ENCODE measurements at regions not wholly inside any gene's neighbourhood (a gene's known extent, or its start where the extent isn't known, plus 50 kb on each side); places are given as distances from the start of the nearest gene placed in this dataset.

DNA sequence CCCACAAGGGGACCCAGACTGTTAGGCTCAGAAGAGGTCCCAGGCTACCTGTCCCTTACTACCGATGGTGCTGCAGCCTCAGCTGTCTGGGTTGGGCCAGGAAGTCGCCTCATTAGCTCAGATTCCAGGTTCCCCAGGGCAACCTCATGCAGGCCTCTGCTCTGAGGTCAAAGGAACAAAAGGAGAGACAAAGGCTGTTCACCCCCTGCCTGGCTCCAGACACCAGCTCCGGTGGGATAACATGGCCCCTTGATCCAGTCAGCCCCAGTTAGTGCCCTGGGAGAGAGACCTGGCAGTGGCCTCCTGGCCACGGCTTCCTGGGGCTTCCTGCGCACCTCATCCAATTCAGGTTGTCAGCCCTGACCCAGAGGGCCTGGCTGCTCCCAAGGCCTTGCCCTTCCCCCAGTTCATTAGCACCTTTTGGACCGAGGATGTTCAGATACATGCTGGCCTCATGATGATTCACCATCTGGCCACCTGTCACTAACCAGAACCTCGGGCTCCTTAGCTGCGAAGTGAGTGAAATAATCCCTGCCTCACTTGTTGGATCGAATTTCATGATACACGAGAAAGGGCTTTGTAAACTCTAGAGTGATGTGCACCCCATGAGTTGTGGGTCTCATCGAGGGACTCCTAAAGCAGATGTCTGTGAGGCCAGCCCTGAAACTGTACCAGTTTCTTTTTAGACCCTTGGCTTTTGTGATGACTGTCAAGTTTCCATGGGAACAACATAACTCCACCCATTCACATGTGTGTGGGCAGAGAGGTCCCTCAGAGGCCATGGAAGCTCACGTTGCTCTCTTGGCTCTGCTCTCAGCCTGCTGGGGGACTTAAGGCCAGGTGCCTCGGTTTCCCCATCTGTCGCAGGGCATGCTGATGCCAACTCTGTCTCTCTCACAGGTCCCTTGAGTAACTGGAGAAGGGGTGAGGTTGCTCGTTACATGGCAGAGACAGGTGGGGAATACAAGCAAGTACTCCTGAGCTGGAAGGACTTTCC, 79.5 kb upstream of the PCBD1 start:
- Histone ChIP-seq H3K9ac (ENCODE audit: low read length) (no peak overlapping the region), H3K27me3 (replicated peaks; ENCODE audit: control insufficient read depth, insufficient read depth, low read length) (peaks cover 64% of the 10 kb centered on the region), H3K9me3 (ENCODE audit: control insufficient read depth, low read length) (peaks cover 25% of the 10 kb centered on the region), H3K36me3 (ENCODE audit: control insufficient read depth, insufficient read depth, low read length, severe bottlenecking) (no peaks in the 10 kb centered on the region), H3K4me3 (ENCODE audit: low read length) (no peak overlapping the region), H3K4me1 (ENCODE audit: control insufficient read depth, insufficient read depth, low read length) (no peaks in the 10 kb centered on the region)
- no peak for DNase-seq (ENCODE audit: low read depth)

DNA sequence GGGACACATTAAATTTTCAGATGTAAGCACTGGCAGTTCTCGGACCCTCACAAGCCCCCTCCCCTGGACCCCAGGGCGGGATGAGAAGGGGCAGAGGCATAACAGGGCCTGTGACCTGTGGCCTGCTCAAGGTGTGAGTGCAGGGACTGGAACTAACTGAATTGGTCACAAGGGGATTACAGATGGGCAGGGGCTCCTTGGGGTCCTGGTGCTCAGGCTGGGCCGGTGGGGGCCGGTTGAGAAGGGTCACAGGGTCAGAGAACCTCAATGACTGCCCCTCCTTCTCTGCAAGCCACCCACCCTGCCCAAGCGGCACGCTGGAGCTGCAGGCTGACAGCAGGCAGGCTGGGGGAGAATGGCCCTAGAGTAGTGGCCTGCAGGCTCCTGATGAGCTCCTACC, 80.8 kb upstream of the PCBD1 start:
- Histone ChIP-seq H3K9ac (ENCODE audit: low read length) (no peak overlapping the region), H3K36me3 (ENCODE audit: control insufficient read depth, insufficient read depth, low read length, severe bottlenecking) (no peaks in the 10 kb centered on the region), H3K4me1 (ENCODE audit: control insufficient read depth, insufficient read depth, low read length) (no peaks in the 10 kb centered on the region), H3K9me3 (ENCODE audit: control insufficient read depth, low read length) (peaks cover 27% of the 10 kb centered on the region), H3K4me3 (ENCODE audit: low read length) (no peak overlapping the region), H3K27me3 (replicated peaks; ENCODE audit: control insufficient read depth, insufficient read depth, low read length) (peaks cover 57% of the 10 kb centered on the region)
- DNase-seq (ENCODE audit: low read depth) = no peak

DNA sequence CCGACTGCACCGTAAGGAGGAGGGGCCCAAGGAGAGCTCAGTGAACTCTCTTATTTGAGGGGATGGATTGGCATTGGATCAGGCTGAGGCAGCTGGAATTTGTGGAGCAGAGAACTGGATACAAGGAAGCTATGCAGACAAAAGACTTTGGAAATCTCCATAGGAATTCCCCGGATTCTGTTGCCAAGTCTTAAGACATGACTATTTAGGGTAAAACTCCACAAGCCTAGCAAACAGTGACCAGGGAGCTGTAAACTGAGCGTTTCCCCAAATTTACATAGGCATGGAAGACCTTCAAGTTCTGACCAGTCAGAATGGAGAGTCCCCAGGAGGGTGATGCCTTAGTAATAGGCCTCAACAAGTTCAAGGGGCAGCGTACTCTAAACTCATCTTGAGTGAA, 82.5 kb upstream of the PCBD1 start:
- Histone ChIP-seq H3K9me3 (ENCODE audit: control insufficient read depth, low read length) (peaks cover 27% of the 10 kb centered on the region), H3K27me3 (replicated peaks; ENCODE audit: control insufficient read depth, insufficient read depth, low read length) (peaks cover 56% of the 10 kb centered on the region), H3K9ac (ENCODE audit: low read length) (no peak overlapping the region), H3K4me3 (ENCODE audit: low read length) (no peak overlapping the region), H3K36me3 (ENCODE audit: control insufficient read depth, insufficient read depth, low read length, severe bottlenecking) (no peaks in the 10 kb centered on the region), H3K4me1 (ENCODE audit: control insufficient read depth, insufficient read depth, low read length) (no peaks in the 10 kb centered on the region)
- DNase-seq (ENCODE audit: low read depth) = no peak

DNA sequence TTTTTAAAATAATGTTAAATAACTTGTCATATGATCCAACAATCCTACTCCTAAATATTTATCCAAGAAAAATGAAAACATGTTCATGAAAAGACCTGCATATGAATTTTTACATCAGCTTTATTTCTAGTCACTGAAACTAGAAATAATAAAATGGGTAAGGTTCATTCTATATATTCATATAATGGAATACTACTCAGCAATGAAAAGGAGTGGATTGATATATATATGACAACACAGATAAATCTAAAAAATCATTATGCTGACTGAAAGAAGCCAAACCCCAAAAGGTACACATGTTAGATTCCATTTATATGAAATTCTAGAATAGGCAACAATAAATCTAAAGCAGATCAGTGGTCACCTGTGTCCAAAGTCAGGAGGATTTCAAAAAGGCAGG, 84.9 kb upstream of the PCBD1 start:
- Histone ChIP-seq H3K4me3 (ENCODE audit: low read length) (no peak overlapping the region), H3K9me3 (ENCODE audit: control insufficient read depth, low read length) (peaks cover 31% of the 10 kb centered on the region), H3K4me1 (ENCODE audit: control insufficient read depth, insufficient read depth, low read length) (no peaks in the 10 kb centered on the region), H3K9ac (ENCODE audit: low read length) (no peak overlapping the region), H3K27me3 (replicated peaks; ENCODE audit: control insufficient read depth, insufficient read depth, low read length) (peaks cover 54% of the 10 kb centered on the region), H3K36me3 (ENCODE audit: control insufficient read depth, insufficient read depth, low read length, severe bottlenecking) (no peaks in the 10 kb centered on the region)
- DNase-seq (ENCODE audit: low read depth) = no peak

DNA sequence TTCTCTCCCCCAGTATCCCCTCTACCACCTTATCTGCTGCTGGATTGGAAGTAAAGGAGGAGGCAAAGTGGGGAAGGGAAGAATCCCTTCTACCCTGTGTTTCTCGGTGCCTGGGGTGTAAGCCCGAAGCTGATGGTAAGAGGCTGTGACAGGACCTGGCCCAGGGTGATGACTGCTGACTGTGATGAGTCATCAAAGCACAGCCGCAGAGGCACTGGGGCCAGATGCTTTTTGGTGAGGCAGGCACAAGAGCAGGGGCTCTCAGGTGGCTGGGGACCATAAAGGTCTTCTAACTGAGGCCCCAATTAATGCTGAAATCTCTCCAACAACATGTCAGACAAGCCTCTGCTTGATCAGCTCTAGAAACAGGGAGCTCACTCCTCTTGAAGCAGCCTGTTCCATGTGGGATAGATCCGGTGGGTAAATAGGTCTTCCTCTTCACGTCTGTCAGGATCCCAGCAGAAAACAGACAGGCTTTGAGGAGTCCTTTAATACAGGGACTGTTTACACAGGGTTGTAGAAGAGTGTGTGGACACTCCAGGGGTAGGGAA, 86.1 kb upstream of the PCBD1 start:
- DNase-seq (ENCODE audit: low read depth) = peak; percentile 5
- Histone ChIP-seq H3K9me3 (ENCODE audit: control insufficient read depth, low read length) (peaks cover 31% of the 10 kb centered on the region), H3K36me3 (ENCODE audit: control insufficient read depth, insufficient read depth, low read length, severe bottlenecking) (no peaks in the 10 kb centered on the region), H3K27me3 (replicated peaks; ENCODE audit: control insufficient read depth, insufficient read depth, low read length) (peaks cover 56% of the 10 kb centered on the region), H3K4me3 (ENCODE audit: low read length) (no peak overlapping the region), H3K9ac (ENCODE audit: low read length) (no peak overlapping the region), H3K4me1 (ENCODE audit: control insufficient read depth, insufficient read depth, low read length) (no peaks in the 10 kb centered on the region)

DNA sequence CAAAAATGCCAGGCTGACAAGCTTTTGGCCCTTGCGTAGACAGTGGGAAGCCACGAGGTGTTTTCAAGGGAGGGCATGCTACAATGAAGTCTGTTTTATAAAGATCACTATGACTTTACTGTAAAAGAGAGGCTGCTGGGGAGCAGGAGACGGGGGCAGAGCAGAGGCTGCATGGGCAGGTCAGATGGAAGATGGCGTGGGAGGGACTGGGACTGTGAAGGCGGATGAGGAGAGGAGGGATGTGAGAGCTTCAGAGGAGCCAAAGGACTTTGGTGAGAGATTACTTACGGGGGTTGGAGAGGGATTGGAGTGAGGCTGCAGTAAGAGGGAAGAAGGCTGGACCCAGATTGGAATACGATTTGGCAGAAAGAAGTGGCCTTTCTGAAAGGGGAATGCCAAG, 86.6 kb upstream of the PCBD1 start:
- no peak overlapping the region for H3K4me3 ChIP-seq (ENCODE audit: low read length)
- no peaks in the 10 kb centered on the region for H3K4me1 ChIP-seq (ENCODE audit: control insufficient read depth, insufficient read depth, low read length)
- peaks cover 31% of the 10 kb centered on the region for H3K9me3 ChIP-seq (ENCODE audit: control insufficient read depth, low read length)
- peaks cover 61% of the 10 kb centered on the region for H3K27me3 ChIP-seq (replicated peaks; ENCODE audit: control insufficient read depth, insufficient read depth, low read length)
- no peak overlapping the region for H3K9ac ChIP-seq (ENCODE audit: low read length)
- H3K36me3 ChIP-seq (ENCODE audit: control insufficient read depth, insufficient read depth, low read length, severe bottlenecking) = no peaks in the 10 kb centered on the region
- no peak for DNase-seq (ENCODE audit: low read depth)

DNA sequence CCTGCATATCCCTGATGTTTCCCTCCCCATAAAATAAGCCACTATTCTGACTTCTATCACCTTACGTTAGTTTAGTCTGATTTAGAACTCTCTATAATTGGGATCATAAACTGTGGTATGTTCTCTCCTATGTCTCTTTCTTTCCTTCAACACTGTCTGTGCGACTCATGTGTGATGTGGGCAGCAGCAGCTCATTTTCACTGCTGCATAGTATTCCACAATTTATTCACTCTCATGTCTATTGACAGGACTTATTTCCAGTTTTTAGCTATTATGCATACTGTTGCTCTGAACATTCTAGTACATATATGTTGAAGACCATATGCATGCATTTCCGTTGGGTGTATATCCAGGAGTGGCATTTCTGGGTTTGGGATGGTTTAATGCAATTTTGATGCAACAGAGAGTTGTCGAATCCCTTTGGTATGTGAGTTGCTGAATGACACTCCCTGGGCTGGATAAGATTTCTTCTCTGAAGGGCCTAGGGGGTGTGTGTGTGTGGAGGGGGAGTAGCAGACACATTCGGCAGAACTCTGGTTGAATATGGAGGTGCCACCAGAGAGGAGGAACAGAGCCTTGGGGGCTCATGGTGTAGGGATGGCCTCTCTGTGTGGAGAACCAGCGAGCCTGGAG, 87.8 kb upstream of the PCBD1 start:
- peaks cover 23% of the 10 kb centered on the region for H3K9me3 ChIP-seq (ENCODE audit: control insufficient read depth, low read length)
- peaks cover 58% of the 10 kb centered on the region for H3K27me3 ChIP-seq (replicated peaks; ENCODE audit: control insufficient read depth, insufficient read depth, low read length)
- no peak overlapping the region for H3K4me3 ChIP-seq (ENCODE audit: low read length)
- no peaks in the 10 kb centered on the region for H3K4me1 ChIP-seq (ENCODE audit: control insufficient read depth, insufficient read depth, low read length)
- DNase-seq (ENCODE audit: low read depth) = no peak
- no peak overlapping the region for H3K9ac ChIP-seq (ENCODE audit: low read length)
- H3K36me3 ChIP-seq (ENCODE audit: control insufficient read depth, insufficient read depth, low read length, severe bottlenecking) = no peaks in the 10 kb centered on the region

DNA sequence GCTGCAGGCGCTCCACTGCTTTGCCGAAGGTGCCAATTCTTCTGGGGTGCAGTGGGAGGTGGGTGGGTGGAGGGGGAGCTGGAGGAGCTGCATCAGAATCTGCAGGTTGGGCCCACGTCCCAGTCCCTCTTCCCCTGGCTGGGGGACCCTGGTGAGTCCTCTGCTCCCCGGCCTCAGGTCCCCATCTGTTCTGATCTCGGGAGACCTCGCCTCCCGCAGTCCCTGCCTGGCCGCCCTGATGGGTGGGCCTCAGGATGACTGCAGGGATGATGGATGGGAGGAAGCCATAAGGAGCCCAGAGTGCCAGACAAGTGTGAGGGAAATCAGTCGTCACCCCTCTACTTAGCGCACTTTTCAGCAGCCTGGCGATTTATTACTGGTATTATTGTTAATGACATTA, 89.3 kb upstream of the PCBD1 start:
- peaks cover 16% of the 10 kb centered on the region for H3K9me3 ChIP-seq (ENCODE audit: control insufficient read depth, low read length)
- H3K4me1 ChIP-seq (ENCODE audit: control insufficient read depth, insufficient read depth, low read length) = no peaks in the 10 kb centered on the region
- no peak for DNase-seq (ENCODE audit: low read depth)
- H3K27me3 ChIP-seq (replicated peaks; ENCODE audit: control insufficient read depth, insufficient read depth, low read length) = peaks cover 66% of the 10 kb centered on the region
- H3K36me3 ChIP-seq (ENCODE audit: control insufficient read depth, insufficient read depth, low read length, severe bottlenecking) = no peaks in the 10 kb centered on the region
- no peak overlapping the region for H3K4me3 ChIP-seq (ENCODE audit: low read length)
- H3K9ac ChIP-seq (ENCODE audit: low read length) = no peak overlapping the region

DNA sequence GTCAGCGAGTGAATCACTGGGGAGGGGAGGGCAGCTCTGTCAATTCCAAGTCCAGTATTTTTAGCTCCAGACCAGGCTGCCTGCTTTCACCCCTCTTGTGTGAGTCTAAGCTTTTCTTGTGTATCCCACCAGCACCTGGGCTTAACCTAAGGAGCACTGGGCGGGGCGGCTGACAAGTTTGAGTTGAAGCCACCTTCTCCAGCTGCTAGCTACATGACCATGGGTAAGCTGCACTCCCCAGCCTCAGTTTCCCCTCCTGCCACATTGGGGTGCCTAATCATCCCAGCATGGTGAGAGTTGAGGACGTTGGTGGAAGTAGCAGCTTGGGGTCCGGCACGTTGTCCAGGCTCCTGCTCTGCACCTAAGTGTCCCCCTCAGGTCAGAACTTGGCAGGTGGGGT, 89.8 kb upstream of the PCBD1 start:
- Histone ChIP-seq H3K9ac (ENCODE audit: low read length) (no peak overlapping the region), H3K36me3 (ENCODE audit: control insufficient read depth, insufficient read depth, low read length, severe bottlenecking) (no peaks in the 10 kb centered on the region), H3K9me3 (ENCODE audit: control insufficient read depth, low read length) (peaks cover 11% of the 10 kb centered on the region), H3K27me3 (replicated peaks; ENCODE audit: control insufficient read depth, insufficient read depth, low read length) (peaks cover 71% of the 10 kb centered on the region), H3K4me1 (ENCODE audit: control insufficient read depth, insufficient read depth, low read length) (no peaks in the 10 kb centered on the region), H3K4me3 (ENCODE audit: low read length) (no peak overlapping the region)
- DNase-seq (ENCODE audit: low read depth) = no peak

DNA sequence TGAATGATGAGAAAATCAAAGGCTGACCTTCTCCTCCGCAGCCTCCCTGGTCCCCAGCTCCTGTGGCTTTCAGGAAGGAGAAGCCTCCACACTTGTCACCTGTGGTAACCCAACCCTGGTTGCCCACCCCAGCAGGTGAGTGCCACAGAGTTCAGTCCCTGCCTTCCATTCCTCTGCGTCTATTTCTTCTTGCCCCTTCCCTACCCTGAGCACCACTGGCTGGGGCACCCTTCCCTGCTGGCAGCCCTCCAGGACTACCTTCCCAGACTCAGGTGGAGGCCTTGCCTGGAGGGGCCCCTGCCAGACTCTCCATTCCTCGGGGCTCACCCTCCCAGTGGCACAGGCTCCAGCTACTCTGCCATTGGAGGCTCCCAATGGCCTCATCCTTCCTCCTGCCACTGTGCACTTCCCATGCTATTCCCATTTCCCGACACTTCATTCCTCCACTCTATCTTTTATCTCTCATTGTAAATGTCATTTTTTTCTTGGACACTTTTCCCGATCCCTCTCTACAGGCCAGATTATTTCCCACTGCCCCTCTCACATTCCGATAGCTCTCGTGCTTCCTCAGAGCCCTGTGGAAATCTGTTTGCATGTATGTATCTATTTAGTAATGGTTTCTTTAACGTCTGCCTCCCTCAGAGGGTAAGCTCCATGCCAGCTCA, 90.6 kb upstream of the PCBD1 start:
- Histone ChIP-seq H3K36me3 (ENCODE audit: control insufficient read depth, insufficient read depth, low read length, severe bottlenecking) (no peaks in the 10 kb centered on the region), H3K27me3 (replicated peaks; ENCODE audit: control insufficient read depth, insufficient read depth, low read length) (peaks cover 73% of the 10 kb centered on the region), H3K4me1 (ENCODE audit: control insufficient read depth, insufficient read depth, low read length) (no peaks in the 10 kb centered on the region), H3K4me3 (ENCODE audit: low read length) (no peak overlapping the region), H3K9ac (ENCODE audit: low read length) (no peak overlapping the region), H3K9me3 (ENCODE audit: control insufficient read depth, low read length) (peaks cover 11% of the 10 kb centered on the region)
- DNase-seq (ENCODE audit: low read depth) = no peak

DNA sequence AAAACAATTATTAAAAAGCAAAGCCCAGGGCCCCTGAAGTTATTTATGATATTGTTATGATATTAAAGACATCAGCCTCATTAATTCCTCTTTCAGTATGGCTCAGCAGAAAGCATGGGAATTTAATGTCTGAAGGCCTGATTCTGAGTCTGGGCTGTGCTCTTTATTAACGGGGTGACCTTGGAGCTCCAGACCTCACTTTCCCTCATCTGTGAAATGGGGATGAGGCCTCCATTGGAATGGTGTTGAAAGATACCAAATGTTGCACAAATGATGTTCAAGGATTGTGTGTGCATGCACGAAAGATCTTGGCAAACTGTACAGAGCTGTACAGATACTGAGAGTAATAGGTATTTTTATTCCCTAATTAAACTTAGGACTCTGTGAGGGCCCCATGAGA, 92.3 kb upstream of the PCBD1 start:
- no peak for DNase-seq (ENCODE audit: low read depth)
- Histone ChIP-seq H3K9ac (ENCODE audit: low read length) (no peak overlapping the region), H3K4me3 (ENCODE audit: low read length) (no peak overlapping the region), H3K27me3 (replicated peaks; ENCODE audit: control insufficient read depth, insufficient read depth, low read length) (peaks cover 72% of the 10 kb centered on the region), H3K4me1 (ENCODE audit: control insufficient read depth, insufficient read depth, low read length) (no peaks in the 10 kb centered on the region), H3K36me3 (ENCODE audit: control insufficient read depth, insufficient read depth, low read length, severe bottlenecking) (no peaks in the 10 kb centered on the region), H3K9me3 (ENCODE audit: control insufficient read depth, low read length) (peaks cover 14% of the 10 kb centered on the region)
